C4-2B (cell line): ENCODE measurements at regions not wholly inside any gene's neighbourhood (a gene's known extent, or its start where the extent isn't known, plus 50 kb on each side); places are given as distances from the start of the nearest gene placed in this dataset.

Source experiments
- ZFX ChIP-seq: fragments of 450-650 bp; IDR thresholded peaks from 2 replicates; pipeline ENCODE4 v1.6.1; 2017
- TF ChIP-seq, protein P1 (sequence below): fragments of 450-650 bp; conservative IDR thresholded peaks from 2 replicates; pipeline ENCODE4 v1.5.1; 2017; ENCODE audit warnings: mild to moderate bottlenecking

DNA sequence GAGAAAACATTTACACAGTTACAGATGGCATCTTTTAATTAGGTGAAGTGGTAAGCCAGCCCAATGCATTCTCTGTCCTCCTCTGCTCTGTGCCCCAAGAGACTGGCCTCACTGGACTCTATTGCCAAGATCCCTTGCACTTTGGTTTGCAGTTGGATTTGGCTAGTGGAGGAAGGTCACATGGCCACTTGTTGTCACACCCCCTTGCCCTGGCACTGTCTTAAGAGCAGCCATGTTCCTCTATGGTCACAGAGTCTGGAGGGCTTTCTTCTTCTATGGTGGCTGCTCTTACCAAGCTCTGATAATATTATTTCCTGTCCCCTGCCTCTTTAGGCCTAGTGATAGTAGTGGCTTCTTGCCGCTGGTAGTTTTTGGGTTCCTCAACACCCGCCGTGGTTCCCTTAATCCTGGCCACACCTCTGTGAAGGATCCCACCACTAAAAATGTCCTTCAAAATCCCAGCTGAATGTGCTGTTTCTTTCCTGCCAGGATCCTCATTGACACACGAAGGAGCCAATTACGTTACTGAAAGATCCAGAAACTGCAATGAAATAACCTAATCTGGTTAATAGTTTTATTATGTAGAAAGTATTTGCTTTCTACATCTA lies 111.1 kb downstream of the CDC42EP3 start:
- TF ChIP-seq, protein P1, sequence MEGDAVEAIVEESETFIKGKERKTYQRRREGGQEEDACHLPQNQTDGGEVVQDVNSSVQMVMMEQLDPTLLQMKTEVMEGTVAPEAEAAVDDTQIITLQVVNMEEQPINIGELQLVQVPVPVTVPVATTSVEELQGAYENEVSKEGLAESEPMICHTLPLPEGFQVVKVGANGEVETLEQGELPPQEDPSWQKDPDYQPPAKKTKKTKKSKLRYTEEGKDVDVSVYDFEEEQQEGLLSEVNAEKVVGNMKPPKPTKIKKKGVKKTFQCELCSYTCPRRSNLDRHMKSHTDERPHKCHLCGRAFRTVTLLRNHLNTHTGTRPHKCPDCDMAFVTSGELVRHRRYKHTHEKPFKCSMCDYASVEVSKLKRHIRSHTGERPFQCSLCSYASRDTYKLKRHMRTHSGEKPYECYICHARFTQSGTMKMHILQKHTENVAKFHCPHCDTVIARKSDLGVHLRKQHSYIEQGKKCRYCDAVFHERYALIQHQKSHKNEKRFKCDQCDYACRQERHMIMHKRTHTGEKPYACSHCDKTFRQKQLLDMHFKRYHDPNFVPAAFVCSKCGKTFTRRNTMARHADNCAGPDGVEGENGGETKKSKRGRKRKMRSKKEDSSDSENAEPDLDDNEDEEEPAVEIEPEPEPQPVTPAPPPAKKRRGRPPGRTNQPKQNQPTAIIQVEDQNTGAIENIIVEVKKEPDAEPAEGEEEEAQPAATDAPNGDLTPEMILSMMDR: no peak
- no peak for TF ChIP-seq ZFX
